Panc1 (cell line): ENCODE measurements at regions not wholly inside any gene's neighbourhood (a gene's known extent, or its start where the extent isn't known, plus 50 kb on each side); places are given as distances from the start of the nearest gene placed in this dataset.

Experiments
- ATAC-seq: fragments of 200-7000 bp; cut with Tn5 transposase; 2 replicates; pipeline ENCODE4 v1.9.1; 2020; ENCODE audit warnings: mild to moderate bottlenecking, moderate library complexity
- BruUV-seq: library from RNA; stranded (reverse); fragments of 400-500 nt; replicated peaks from 2 replicates; lab custom pipeline; 2021; lab: Mats Ljungman, UMichigan
- CTCF ChIA-PET: fragments of 300-600 bp; sonication (Branson Sonifier 250); formaldehyde crosslinking; loops from one replicate; lab custom pipeline; 2022; ENCODE audit warnings: antibody characterized with exemption; lab: Charles Lee
- POLR2A ChIA-PET: fragments of 300-600 bp; sonication (Branson Sonifier 250); formaldehyde crosslinking; loops from one replicate; lab custom pipeline; 2022; ENCODE audit warnings: antibody characterized with exemption; lab: Charles Lee
- DNase-seq: peaks from one replicate; pipeline ENCODE4 v3.0.0-alpha.2; 2010; ENCODE audit warnings: low read depth, low spot score
- H3K27ac ChIP-seq: 2 replicates; pipeline ENCODE4 v1.5.1; 2011; ENCODE audit warnings: mild to moderate bottlenecking, low read length, inconsistent platforms
- H3K27me3 ChIP-seq: fragments of 200-500 bp; sonication (Bioruptor generic); 2 replicates; pipeline ENCODE4 v1.6.0; 2014; ENCODE audit warnings: low read length, inconsistent platforms; ENCODE audit not compliant: control insufficient read depth, insufficient read depth
- H3K36me3 ChIP-seq: fragments of 200-500 bp; sonication (Bioruptor generic); 2 replicates; pipeline ENCODE4 v1.5.1; 2014; ENCODE audit warnings: inconsistent platforms, mild to moderate bottlenecking, low read length, moderate library complexity; ENCODE audit not compliant: control insufficient read depth, insufficient read depth
- H3K4me1 ChIP-seq: 2 replicates; pipeline ENCODE4 v1.5.1; 2011; ENCODE audit warnings: inconsistent platforms, mild to moderate bottlenecking, low read length, moderate library complexity; ENCODE audit not compliant: control insufficient read depth, insufficient read depth
- H3K4me3 ChIP-seq, 2 experiments: 2 replicates each; pipeline ENCODE4 v1.5.1; 2011 to 2012; ENCODE audit warnings: low read depth in 2 of 2, low read length in 2 of 2, mild to moderate bottlenecking in 2 of 2, inconsistent platforms in 1 of 2, moderate library complexity in 1 of 2
- H3K9me3 ChIP-seq: fragments of 200-500 bp; sonication (Bioruptor generic); 2 replicates; pipeline ENCODE4 v1.5.1; 2014; ENCODE audit warnings: low read depth, mild to moderate bottlenecking, inconsistent platforms, low read length, moderate library complexity; ENCODE audit not compliant: control insufficient read depth, insufficient read depth
- POLR2AphosphoS5 ChIP-seq: IDR thresholded peaks from 2 replicates; pipeline ENCODE4 v1.6.1; 2012; ENCODE audit warnings: mild to moderate bottlenecking, low read depth, low read length, moderate library complexity
- REST ChIP-seq, 2 experiments: IDR thresholded peaks; 2 replicates each; pipeline ENCODE4 v1.6.1; 2011 to 2012; ENCODE audit warnings: low read depth in 2 of 2, control low read depth in 1 of 2, low read length in 1 of 2, mild to moderate bottlenecking in 1 of 2, moderate library complexity in 1 of 2; ENCODE audit not compliant: insufficient read depth in 1 of 2
- SIN3A ChIP-seq: IDR thresholded peaks from 2 replicates; pipeline ENCODE4 v1.6.1; 2012; ENCODE audit warnings: low read depth, mild to moderate bottlenecking, low read length, moderate library complexity, borderline replicate concordance; ENCODE audit not compliant: insufficient read depth
- TCF7L2 ChIP-seq: IDR thresholded peaks from 2 replicates; pipeline ENCODE4 v1.6.1; 2011; ENCODE audit warnings: mild to moderate bottlenecking, low read depth, low read length, inconsistent platforms
- in situ Hi-C: cut with HindIII; loops from 2 replicates; pipeline ENCODE4 v1.10.0; 2016; ENCODE audit warnings: low sequenced_read_pairs, low pct_unique_long_range_greater_than_20kb
- intact Hi-C: fragments of 100-400 bp; cut with micrococcal nuclease; formaldehyde crosslinking; loops from one replicate; pipeline ENCODE4 v1.10.0; 2022; ENCODE audit not compliant: unreplicated experiment
- TF ChIP-seq, protein P1 (sequence below): fragments of 450-650 bp; IDR thresholded peaks from 2 replicates; pipeline ENCODE4 v1.5.1; 2017; ENCODE audit warnings: mild to moderate bottlenecking

DNA sequence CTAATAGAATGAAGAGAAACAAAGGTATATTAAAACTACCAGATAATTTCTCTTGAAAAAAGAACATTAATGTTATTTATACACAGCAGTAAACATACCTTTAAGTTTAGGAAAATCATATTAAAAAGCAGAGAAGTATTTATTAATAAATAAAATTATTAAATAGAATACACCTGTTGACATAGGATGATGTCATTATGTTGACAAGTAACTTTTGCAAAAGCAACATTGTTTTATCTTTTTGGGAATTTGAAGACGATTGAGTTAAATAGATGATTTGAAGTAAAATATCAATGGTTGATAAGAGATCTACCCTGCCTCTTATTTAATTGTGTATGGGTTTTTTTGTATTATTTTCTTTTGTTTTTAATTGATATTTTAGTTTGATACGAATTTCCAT lies 711.1 kb upstream of the NUDT12 start:
- H3K4me3 ChIP-seq, result no peak overlapping the region
- POLR2A ChIA-PET, result no interaction called here
- CTCF ChIA-PET, result no interaction called here
- ATAC-seq (no peak), DNase-seq (no peak)
- TF ChIP-seq POLR2AphosphoS5, result no peak
- no peak for TF ChIP-seq TCF7L2
- no peak for TF ChIP-seq REST (IDR thresholded peaks at IDR 0.05; ENCODE audit: insufficient read depth in 1 of 2, low read depth in 2 of 2, low read length in 1 of 2)
- TF ChIP-seq, protein P1, sequence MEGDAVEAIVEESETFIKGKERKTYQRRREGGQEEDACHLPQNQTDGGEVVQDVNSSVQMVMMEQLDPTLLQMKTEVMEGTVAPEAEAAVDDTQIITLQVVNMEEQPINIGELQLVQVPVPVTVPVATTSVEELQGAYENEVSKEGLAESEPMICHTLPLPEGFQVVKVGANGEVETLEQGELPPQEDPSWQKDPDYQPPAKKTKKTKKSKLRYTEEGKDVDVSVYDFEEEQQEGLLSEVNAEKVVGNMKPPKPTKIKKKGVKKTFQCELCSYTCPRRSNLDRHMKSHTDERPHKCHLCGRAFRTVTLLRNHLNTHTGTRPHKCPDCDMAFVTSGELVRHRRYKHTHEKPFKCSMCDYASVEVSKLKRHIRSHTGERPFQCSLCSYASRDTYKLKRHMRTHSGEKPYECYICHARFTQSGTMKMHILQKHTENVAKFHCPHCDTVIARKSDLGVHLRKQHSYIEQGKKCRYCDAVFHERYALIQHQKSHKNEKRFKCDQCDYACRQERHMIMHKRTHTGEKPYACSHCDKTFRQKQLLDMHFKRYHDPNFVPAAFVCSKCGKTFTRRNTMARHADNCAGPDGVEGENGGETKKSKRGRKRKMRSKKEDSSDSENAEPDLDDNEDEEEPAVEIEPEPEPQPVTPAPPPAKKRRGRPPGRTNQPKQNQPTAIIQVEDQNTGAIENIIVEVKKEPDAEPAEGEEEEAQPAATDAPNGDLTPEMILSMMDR, result no peak
- no peak for TF ChIP-seq SIN3A
- no peaks in the 10 kb centered on the region for H3K36me3 ChIP-seq
- no peak overlapping the region for H3K27ac ChIP-seq
- intact Hi-C loops, result no loop called here
- no peaks in the 10 kb centered on the region for H3K9me3 ChIP-seq
- no peaks in the 10 kb centered on the region for H3K4me1 ChIP-seq
- BruUV-seq, result no TSS peak
- no peaks in the 10 kb centered on the region for H3K27me3 ChIP-seq
- in situ Hi-C loops, result no loop called here

GRCh38 chr5:104267320-104268015 lies 704.9 kb upstream of the NUDT12 start:
- ATAC-seq (no peak), DNase-seq (no peak)
- no peaks in the 10 kb centered on the region for H3K9me3 ChIP-seq
- H3K36me3 ChIP-seq, result no peaks in the 10 kb centered on the region
- H3K4me3 ChIP-seq, result no peak overlapping the region
- ChIA-PET POLR2A (no interaction called here), CTCF (no interaction called here)
- TF ChIP-seq REST (IDR thresholded peaks at IDR 0.05; ENCODE audit: insufficient read depth in 1 of 2, low read depth in 2 of 2, low read length in 1 of 2) (no peak), SIN3A (no peak), TCF7L2 (no peak), POLR2AphosphoS5 (no peak)
- TF ChIP-seq, protein P1, result no peak
- no peak overlapping the region for H3K27ac ChIP-seq
- no peaks in the 10 kb centered on the region for H3K27me3 ChIP-seq
- H3K4me1 ChIP-seq, result no peaks in the 10 kb centered on the region
- BruUV-seq, result no TSS peak
- intact Hi-C loops, result no loop called here
- in situ Hi-C loops, result no loop called here
